HG03108 (cell line): ENCODE measurements at regions not wholly inside any gene's neighbourhood (a gene's known extent, or its start where the extent isn't known, plus 50 kb on each side); places are given as distances from the start of the nearest gene placed in this dataset.

Experiments
- ATAC-seq: cut with Tn5 transposase; IDR thresholded peaks from one replicate; pipeline ENCODE4 v1.9.1; 2021; ENCODE audit warnings: moderate library complexity; ENCODE audit not compliant: unreplicated experiment

GRCh38 chr15:96390986-96391385 lies 60.5 kb downstream of the NR2F2 start:
- no peak for ATAC-seq

GRCh38 chr15:96392380-96393208 lies 62.1 kb downstream of the NR2F2 start:
- no peak for ATAC-seq

- ATAC-seq, result no peak
These were observed 62.7 kb downstream of the NR2F2 start for GRCh38 chr15:96393209-96393513.

GRCh38 chr15:96395687-96396086 lies 65.2 kb downstream of the NR2F2 start:
- ATAC-seq, result no peak

GRCh38 chr15:96398776-96399175 lies 68.3 kb downstream of the NR2F2 start:
- ATAC-seq, result no peak

- ATAC-seq, result no peak
These were observed 71.9 kb downstream of the NR2F2 start for GRCh38 chr15:96402403-96402802.

- ATAC-seq, result no peak
These were observed 72.6 kb downstream of the NR2F2 start for GRCh38 chr15:96403071-96403470.

GRCh38 chr15:96403932-96404331 lies 73.4 kb downstream of the NR2F2 start:
- ATAC-seq, result no peak

GRCh38 chr15:96404560-96404959 lies 74.1 kb downstream of the NR2F2 start:
- no peak for ATAC-seq

GRCh38 chr15:96406291-96406690 lies 75.8 kb downstream of the NR2F2 start:
- no peak for ATAC-seq

- no peak for ATAC-seq
These were observed 76.2 kb downstream of the NR2F2 start for GRCh38 chr15:96406701-96407100.

- no peak for ATAC-seq
These were observed 77.0 kb downstream of the NR2F2 start for GRCh38 chr15:96407482-96407881.

GRCh38 chr15:96408591-96409183 lies 78.2 kb downstream of the NR2F2 start:
- no peak for ATAC-seq

- no peak for ATAC-seq
These were observed 79.0 kb downstream of the NR2F2 start for GRCh38 chr15:96409215-96410138.

- ATAC-seq, result no peak
These were observed 79.9 kb downstream of the NR2F2 start for GRCh38 chr15:96410175-96411055.

GRCh38 chr15:96411056-96412031 lies 80.8 kb downstream of the NR2F2 start:
- ATAC-seq, result no peak

GRCh38 chr15:96412045-96412905 lies 81.8 kb downstream of the NR2F2 start:
- no peak for ATAC-seq

GRCh38 chr15:96412906-96413231 lies 82.4 kb downstream of the NR2F2 start:
- no peak for ATAC-seq

- ATAC-seq, result no peak
These were observed 83.2 kb downstream of the NR2F2 start for GRCh38 chr15:96413657-96414056.
